ENCODE measurements at regions not wholly inside any gene's neighbourhood (a gene's known extent, or its start where the extent isn't known, plus 50 kb on each side); places are given as distances from the start of the nearest gene placed in this dataset.

GRCh38 chr2:184410160-184410559, 188.2 kb upstream of the ZNF804A start:
- Histone ChIP-seq H3K9me1 (ENCODE audit: control insufficient read depth, insufficient read depth, low read length) (no peaks in the 10 kb centered on the region), H3K4me3 (no peak overlapping the region), H3K79me2 (ENCODE audit: control insufficient read depth, insufficient read depth, low read length) (no peaks in the 10 kb centered on the region), H3K4me2 (ENCODE audit: insufficient read depth, low read length) (no peak overlapping the region), H3K36me3 (ENCODE audit: control insufficient read depth, insufficient read depth, low read length) (no peaks in the 10 kb centered on the region), H3K4me1 (replicated peaks in 1 of 2; ENCODE audit: control insufficient read depth in 2 of 2, insufficient read depth in 2 of 2, low read length in 2 of 2) (no peaks in the 10 kb centered on the region), H3K9ac (ENCODE audit: insufficient read depth in 1 of 2, low read depth in 2 of 2, low read length in 2 of 2) (no peak overlapping the region), H4K20me1 (replicated peaks; ENCODE audit: control insufficient read depth, insufficient read depth, low read length) (no peaks in the 10 kb centered on the region), H2AFZ (ENCODE audit: low read depth, low read length) (no peak overlapping the region), H3K27me3 (ENCODE audit: control insufficient read depth in 2 of 2, insufficient read depth in 2 of 2, low read length in 2 of 2) (no peaks in the 10 kb centered on the region), H3K9me3 (replicated peaks; ENCODE audit: control insufficient read depth, insufficient read depth, low read depth, low read length) (0 out of 2 replicates have a peak, but pooled peaks cover 2% of the 10 kb centered on the region), H3K27ac (ENCODE audit: extremely low read depth, low read depth, low read length) (no peak overlapping the region)
- CTCF ChIA-PET (ENCODE audit: low intra/inter-chr PET ratio) = no interaction called here
- ATAC-seq (no peak), DNase-seq (ENCODE audit: extremely low read depth in 1 of 4, low spot score in 3 of 4) (no peak), FAIRE-seq (no peak)
- in situ Hi-C loops (cut with MboI) = no loop called here
- WGBS (ENCODE audit: insufficient coverage, low coverage, missing lambda C conversion rate) = 0% methylated on average over 1 of the region's 1 CpG
- no peak for TF ChIP-seq PYGO2 (tag; IDR thresholded peaks at IDR 0.05)
- POLR2A ChIA-PET = no interaction called here
- BruUV-seq (replicated peaks) = no TSS peak
- intact Hi-C loops (cut with micrococcal nuclease) = no loop called here

GRCh38 chr2:184413221-184413620, 185.1 kb upstream of the ZNF804A start:
- Histone ChIP-seq H3K4me3 (no peak overlapping the region), H3K36me3 (ENCODE audit: control insufficient read depth, insufficient read depth, low read length) (no peaks in the 10 kb centered on the region), H3K9me1 (ENCODE audit: control insufficient read depth, insufficient read depth, low read length) (no peaks in the 10 kb centered on the region), H3K27ac (ENCODE audit: extremely low read depth, low read depth, low read length) (no peak overlapping the region), H3K4me1 (replicated peaks in 1 of 2; ENCODE audit: control insufficient read depth in 2 of 2, insufficient read depth in 2 of 2, low read length in 2 of 2) (no peaks in the 10 kb centered on the region), H2AFZ (ENCODE audit: low read depth, low read length) (no peak overlapping the region), H3K9me3 (replicated peaks; ENCODE audit: control insufficient read depth, insufficient read depth, low read depth, low read length) (0 out of 2 replicates have a peak, but pooled peaks cover 2% of the 10 kb centered on the region), H3K4me2 (ENCODE audit: insufficient read depth, low read length) (no peak overlapping the region), H3K27me3 (ENCODE audit: control insufficient read depth in 2 of 2, insufficient read depth in 2 of 2, low read length in 2 of 2) (no peaks in the 10 kb centered on the region), H4K20me1 (replicated peaks; ENCODE audit: control insufficient read depth, insufficient read depth, low read length) (no peaks in the 10 kb centered on the region), H3K9ac (ENCODE audit: insufficient read depth in 1 of 2, low read depth in 2 of 2, low read length in 2 of 2) (no peak overlapping the region), H3K79me2 (ENCODE audit: control insufficient read depth, insufficient read depth, low read length) (no peaks in the 10 kb centered on the region)
- BruUV-seq (replicated peaks) = no TSS peak
- no peak for TF ChIP-seq CUX1 (CRISPR knock-in tag; IDR thresholded peaks at IDR 0.05)
- no peak for TF ChIP-seq MYBL2 (IDR thresholded peaks at IDR 0.05; ENCODE audit: low read depth)
- no peak for TF ChIP-seq MYBL2 (CRISPR knock-in tag; IDR thresholded peaks at IDR 0.05; ENCODE audit: borderline replicate concordance)
- TF ChIP-seq CHD4 (IDR thresholded peaks at IDR 0.05; ENCODE audit: insufficient read depth, insufficient replicate concordance, low read depth, low read length, poor library complexity, severe bottlenecking) = no peak
- CTCF ChIA-PET (ENCODE audit: low intra/inter-chr PET ratio) = no interaction called here
- DNase-seq (ENCODE audit: extremely low read depth in 1 of 4, low spot score in 3 of 4) (no peak), ATAC-seq (no peak), FAIRE-seq (no peak)
- POLR2A ChIA-PET = no interaction called here
- in situ Hi-C loops (cut with MboI) = no loop called here
- WGBS (ENCODE audit: insufficient coverage, low coverage, missing lambda C conversion rate) = 6% methylated on average over 2 of the region's 2 CpGs
- intact Hi-C loops (cut with micrococcal nuclease) = no loop called here
